Smooth muscle cell (in vitro differentiated cells): ENCODE measurements at regions not wholly inside any gene's neighbourhood (a gene's known extent, or its start where the extent isn't known, plus 50 kb on each side); places are given as distances from the start of the nearest gene placed in this dataset.

Experiments
- DNase-seq: peaks from one replicate; lab custom pipeline; 2025; ENCODE audit not compliant: unreplicated experiment; lab: John Stamatoyannopoulos, UW
- H2AFZ ChIP-seq: fragments of 200-600 bp; sonication (generic); 2 replicates; pipeline ENCODE4 v1.6.0; 2016; ENCODE audit warnings: antibody characterized with exemption, low read depth, mild to moderate bottlenecking
- H3F3A ChIP-seq: fragments of 200-600 bp; sonication (generic); 2 replicates; pipeline ENCODE4 v1.6.0; 2017; ENCODE audit warnings: antibody characterized with exemption, low read depth
- H3K27ac ChIP-seq: fragments of 200-600 bp; sonication (generic); 2 replicates; pipeline ENCODE4 v1.5.1; 2016; ENCODE audit warnings: low read depth, mild to moderate bottlenecking
- H3K27me3 ChIP-seq: fragments of 200-600 bp; sonication (generic); 2 replicates; pipeline ENCODE4 v1.6.1; 2016; ENCODE audit warnings: low read depth, mild to moderate bottlenecking
- H3K36me3 ChIP-seq: fragments of 200-600 bp; sonication (generic); 2 replicates; pipeline ENCODE4 v1.5.1; 2016; ENCODE audit warnings: low read depth
- H3K4me1 ChIP-seq: fragments of 200-600 bp; sonication (generic); 2 replicates; pipeline ENCODE4 v1.5.1; 2016; ENCODE audit warnings: low read depth
- H3K4me2 ChIP-seq: fragments of 200-600 bp; sonication (generic); 2 replicates; pipeline ENCODE4 v1.6.0; 2016; ENCODE audit warnings: mild to moderate bottlenecking
- H3K4me3 ChIP-seq: fragments of 200-600 bp; sonication (generic); 2 replicates; pipeline ENCODE4 v1.5.1; 2016; ENCODE audit warnings: mild to moderate bottlenecking
- H3K79me2 ChIP-seq: fragments of 200-600 bp; sonication (generic); 2 replicates; pipeline ENCODE4 v1.6.0; 2016; ENCODE audit warnings: low read depth, mild to moderate bottlenecking
- H3K9ac ChIP-seq: fragments of 200-600 bp; sonication (generic); 2 replicates; pipeline ENCODE4 v1.6.0; 2016; ENCODE audit warnings: low read depth
- H3K9me3 ChIP-seq: fragments of 200-600 bp; sonication (generic); replicated peaks from 2 replicates; pipeline ENCODE4 v1.5.1; 2016; ENCODE audit warnings: low read depth
- H4K20me1 ChIP-seq: fragments of 200-600 bp; sonication (generic); 2 replicates; pipeline ENCODE4 v1.6.0; 2016; ENCODE audit warnings: low read depth
- WGBS: methylation state at CpG from one replicate; pipeline ENCODE4 v1.1.7; 2016; ENCODE audit warnings: low lambda C conversion rate; 5-methylcytosine and 5-hydroxymethylcytosine counted together
- TF ChIP-seq, protein P1 (sequence below): fragments of 200-600 bp; sonication (generic); IDR thresholded peaks from 2 replicates; pipeline ENCODE4 v1.5.1; 2017; ENCODE audit warnings: borderline replicate concordance, mild to moderate bottlenecking, antibody characterized with exemption; ENCODE audit not compliant: insufficient read depth, poor library complexity, severe bottlenecking

DNA sequence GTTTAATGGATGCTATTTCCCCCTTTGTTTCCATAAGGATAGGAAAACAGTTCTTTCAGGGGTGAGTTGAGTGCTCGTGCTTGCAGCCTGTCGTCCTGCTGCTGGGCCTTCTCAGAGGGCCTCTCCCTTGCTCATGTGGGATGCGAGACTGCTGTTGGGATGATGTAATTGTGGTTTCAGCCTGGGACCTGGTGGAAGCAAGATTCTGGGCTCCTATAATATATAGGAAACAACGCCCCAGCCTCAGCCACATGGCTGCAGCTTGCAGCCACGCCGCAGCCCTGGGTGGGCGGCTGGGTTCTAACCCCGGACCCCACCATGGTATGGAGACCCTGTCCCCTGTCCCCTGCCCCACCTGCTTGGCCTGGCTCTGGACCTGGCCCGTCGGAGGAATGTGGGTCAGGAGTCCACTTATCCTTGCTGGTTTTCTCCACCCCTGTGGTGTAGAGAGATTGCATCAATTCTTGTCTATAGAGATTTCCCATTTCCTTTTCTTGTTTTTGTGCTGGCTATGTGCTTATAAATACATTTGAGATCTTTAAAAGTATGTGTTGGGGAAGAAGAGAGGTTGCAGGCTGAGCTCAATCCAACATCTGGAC is 357.8 kb downstream of the SIPA1L2 start:
- no peak overlapping the region for H3K4me3 ChIP-seq
- no peaks in the 10 kb centered on the region for H3K79me2 ChIP-seq
- peak overlapping the region; percentile 8 for H3K27ac ChIP-seq
- no peak overlapping the region for H3K9ac ChIP-seq
- no peaks in the 10 kb centered on the region for H3K36me3 ChIP-seq
- 36% methylated on average over 10 of the region's 10 CpGs for WGBS
- TF ChIP-seq, protein P1, sequence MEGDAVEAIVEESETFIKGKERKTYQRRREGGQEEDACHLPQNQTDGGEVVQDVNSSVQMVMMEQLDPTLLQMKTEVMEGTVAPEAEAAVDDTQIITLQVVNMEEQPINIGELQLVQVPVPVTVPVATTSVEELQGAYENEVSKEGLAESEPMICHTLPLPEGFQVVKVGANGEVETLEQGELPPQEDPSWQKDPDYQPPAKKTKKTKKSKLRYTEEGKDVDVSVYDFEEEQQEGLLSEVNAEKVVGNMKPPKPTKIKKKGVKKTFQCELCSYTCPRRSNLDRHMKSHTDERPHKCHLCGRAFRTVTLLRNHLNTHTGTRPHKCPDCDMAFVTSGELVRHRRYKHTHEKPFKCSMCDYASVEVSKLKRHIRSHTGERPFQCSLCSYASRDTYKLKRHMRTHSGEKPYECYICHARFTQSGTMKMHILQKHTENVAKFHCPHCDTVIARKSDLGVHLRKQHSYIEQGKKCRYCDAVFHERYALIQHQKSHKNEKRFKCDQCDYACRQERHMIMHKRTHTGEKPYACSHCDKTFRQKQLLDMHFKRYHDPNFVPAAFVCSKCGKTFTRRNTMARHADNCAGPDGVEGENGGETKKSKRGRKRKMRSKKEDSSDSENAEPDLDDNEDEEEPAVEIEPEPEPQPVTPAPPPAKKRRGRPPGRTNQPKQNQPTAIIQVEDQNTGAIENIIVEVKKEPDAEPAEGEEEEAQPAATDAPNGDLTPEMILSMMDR = no peak
- H3F3A ChIP-seq = peaks cover 22% of the 10 kb centered on the region
- no peaks in the 10 kb centered on the region for H4K20me1 ChIP-seq
- H2AFZ ChIP-seq = no peak overlapping the region
- peak; percentile 8 for DNase-seq
- no peaks in the 10 kb centered on the region for H3K27me3 ChIP-seq
- peak overlapping the region; percentile 73 for H3K4me2 ChIP-seq
- peaks cover 9% of the 10 kb centered on the region for H3K4me1 ChIP-seq
- H3K9me3 ChIP-seq = no peaks in the 10 kb centered on the region

DNA sequence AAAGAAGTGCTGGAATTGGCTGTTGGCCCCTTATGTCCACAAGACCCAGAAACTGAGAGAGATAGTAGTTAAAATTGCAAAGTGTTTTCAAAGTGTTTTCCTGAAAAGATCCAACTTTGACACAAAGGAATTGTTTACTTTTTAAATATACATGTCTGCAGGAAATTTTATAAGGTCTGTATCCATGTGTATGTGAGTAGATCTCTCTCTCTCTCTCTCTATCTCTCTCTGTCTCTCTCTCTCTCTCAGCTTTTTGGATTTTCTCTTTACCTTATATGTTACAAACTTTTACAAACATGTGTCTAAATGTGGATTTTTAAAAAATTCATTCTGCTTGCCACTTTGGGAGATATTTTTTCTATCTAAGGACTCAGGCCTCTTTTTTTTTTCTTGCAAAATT is 358.6 kb downstream of the SIPA1L2 start:
- Histone ChIP-seq H3K79me2 (no peaks in the 10 kb centered on the region), H2AFZ (no peak overlapping the region), H3K4me3 (no peak overlapping the region), H3K27ac (peak overlapping the region; percentile 8), H3K27me3 (no peaks in the 10 kb centered on the region), H3F3A (peaks cover 22% of the 10 kb centered on the region), H4K20me1 (no peaks in the 10 kb centered on the region), H3K36me3 (no peaks in the 10 kb centered on the region), H3K9me3 (no peaks in the 10 kb centered on the region), H3K4me1 (peaks cover 9% of the 10 kb centered on the region), H3K9ac (no peak overlapping the region), H3K4me2 (peak overlapping the region; percentile 73)
- no peak for DNase-seq
- TF ChIP-seq, protein P1 = no peak

GRCh38 chr1:232269988-232270387 is 359.9 kb downstream of the SIPA1L2 start:
- H3K9ac ChIP-seq = no peak overlapping the region
- TF ChIP-seq, protein P1 = no peak
- H3K4me2 ChIP-seq = no peak overlapping the region
- DNase-seq = no peak
- H3K36me3 ChIP-seq = no peaks in the 10 kb centered on the region
- no peaks in the 10 kb centered on the region for H4K20me1 ChIP-seq
- no peak overlapping the region for H3K27ac ChIP-seq
- no peaks in the 10 kb centered on the region for H3K9me3 ChIP-seq
- peaks cover 22% of the 10 kb centered on the region for H3F3A ChIP-seq
- no peak overlapping the region for H3K4me3 ChIP-seq
- peaks cover 9% of the 10 kb centered on the region for H3K4me1 ChIP-seq
- no peaks in the 10 kb centered on the region for H3K27me3 ChIP-seq
- no peak overlapping the region for H2AFZ ChIP-seq
- WGBS = 100% methylated on average over 2 of the region's 2 CpGs
- no peaks in the 10 kb centered on the region for H3K79me2 ChIP-seq
